Tibial artery (tissue), 4 donors: ENCODE measurements at regions not wholly inside any gene's neighbourhood (a gene's known extent, or its start where the extent isn't known, plus 50 kb on each side); places are given as distances from the start of the nearest gene placed in this dataset.

Experiments used
- DNase-seq, 2 donors: peaks; one replicate each; pipeline ENCODE4 v3.0.0-alpha.2; 2019
- H3K27ac ChIP-seq, 2 donors: fragments of 200-600 bp; sonication (generic) in 1 of 2; 1 replicate in 1 of 2; 2 replicates in 1 of 2; pipeline ENCODE4 v1.5.1; 2018 to 2019; ENCODE audit warnings: mild to moderate bottlenecking in 1 of 2
- H3K27me3 ChIP-seq, 2 donors: fragments of 200-600 bp; sonication (generic) in 1 of 2; one replicate each; pipeline versions ENCODE4 v1.5.1 to v1.6.0; 2016 to 2019
- H3K36me3 ChIP-seq, 3 donors: fragments of 200-600 bp; sonication (generic) in 2 of 3; one replicate each; pipeline ENCODE4 v1.5.1; 2016 to 2019; ENCODE audit warnings: mild to moderate bottlenecking in 2 of 3
- H3K4me1 ChIP-seq, 4 donors: fragments of 200-600 bp; sonication (generic) in 2 of 4; 1 replicate in 3 of 4; 2 replicates in 1 of 4; pipeline ENCODE4 v1.5.1; 2016 to 2019
- H3K4me3 ChIP-seq, 2 donors: fragments of 200-600 bp; sonication (generic) in 1 of 2; 1 replicate in 1 of 2; 2 replicates in 1 of 2; pipeline ENCODE4 v1.5.1; 2018 to 2019; ENCODE audit warnings: mild to moderate bottlenecking in 2 of 2
- H3K9me3 ChIP-seq, 3 donors: fragments of 200-600 bp; sonication (generic) in 1 of 3; one replicate each; pipeline ENCODE4 v1.5.1; 2016 to 2019
- intact Hi-C: fragments of 100-400 bp; cut with DNase I; formaldehyde crosslinking; loops from one replicate; pipeline ENCODE4 v1.15.0; 2023; ENCODE audit warnings: low total_unique reads
- TF ChIP-seq, protein P1 (sequence below), 2 experiments: fragments of 200-600 bp in 1 of 2; fragments of 450-650 bp in 1 of 2; IDR thresholded peaks; one replicate each; pipeline ENCODE4 v1.5.1; 2017 to 2019; ENCODE audit warnings: antibody characterized with exemption in 2 of 2, mild to moderate bottlenecking in 1 of 2, moderate library complexity in 1 of 2

GRCh38 chr10:118957443-118957825 is 72.1 kb upstream of the NANOS1 start:
- H3K27me3 ChIP-seq: no peaks in the 10 kb centered on the region
- peaks cover 0 to 42% (median 27%) of the 10 kb centered on the region in 4 donors for H3K4me1 ChIP-seq
- H3K36me3 ChIP-seq: no peaks in the 10 kb centered on the region
- no peaks in the 10 kb centered on the region for H3K9me3 ChIP-seq
- TF ChIP-seq, protein P1, sequence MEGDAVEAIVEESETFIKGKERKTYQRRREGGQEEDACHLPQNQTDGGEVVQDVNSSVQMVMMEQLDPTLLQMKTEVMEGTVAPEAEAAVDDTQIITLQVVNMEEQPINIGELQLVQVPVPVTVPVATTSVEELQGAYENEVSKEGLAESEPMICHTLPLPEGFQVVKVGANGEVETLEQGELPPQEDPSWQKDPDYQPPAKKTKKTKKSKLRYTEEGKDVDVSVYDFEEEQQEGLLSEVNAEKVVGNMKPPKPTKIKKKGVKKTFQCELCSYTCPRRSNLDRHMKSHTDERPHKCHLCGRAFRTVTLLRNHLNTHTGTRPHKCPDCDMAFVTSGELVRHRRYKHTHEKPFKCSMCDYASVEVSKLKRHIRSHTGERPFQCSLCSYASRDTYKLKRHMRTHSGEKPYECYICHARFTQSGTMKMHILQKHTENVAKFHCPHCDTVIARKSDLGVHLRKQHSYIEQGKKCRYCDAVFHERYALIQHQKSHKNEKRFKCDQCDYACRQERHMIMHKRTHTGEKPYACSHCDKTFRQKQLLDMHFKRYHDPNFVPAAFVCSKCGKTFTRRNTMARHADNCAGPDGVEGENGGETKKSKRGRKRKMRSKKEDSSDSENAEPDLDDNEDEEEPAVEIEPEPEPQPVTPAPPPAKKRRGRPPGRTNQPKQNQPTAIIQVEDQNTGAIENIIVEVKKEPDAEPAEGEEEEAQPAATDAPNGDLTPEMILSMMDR (IDR thresholded peaks at IDR 0.05): no peak
- H3K27ac ChIP-seq: no peak overlapping the region
- intact Hi-C loops: no loop called here
- DNase-seq: no peak
- H3K4me3 ChIP-seq: no peak overlapping the region

DNA sequence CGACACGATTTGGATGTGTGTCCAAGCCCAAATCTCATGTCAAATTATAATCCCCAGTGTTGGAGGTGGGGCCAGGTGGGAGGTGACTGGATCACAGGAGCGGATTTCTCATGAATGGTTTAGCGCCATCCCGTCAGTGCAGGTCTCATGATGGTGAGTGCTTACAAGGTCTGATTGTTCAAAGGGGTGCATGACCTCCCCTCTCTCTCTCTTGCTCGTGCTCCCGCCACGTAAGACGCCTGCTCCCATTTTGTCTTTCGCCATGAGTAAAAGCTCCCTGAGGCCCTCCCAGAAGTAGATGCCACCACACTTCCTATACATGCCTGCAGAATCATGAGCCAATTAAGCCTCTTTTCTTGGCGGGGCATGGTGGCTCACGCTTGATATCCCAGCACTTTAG is 71.5 kb upstream of the NANOS1 start:
- intact Hi-C loops: no loop called here
- DNase-seq: no peak
- TF ChIP-seq, protein P1 (IDR thresholded peaks at IDR 0.05): no peak
- no peak overlapping the region for H3K27ac ChIP-seq
- no peaks in the 10 kb centered on the region for H3K36me3 ChIP-seq
- H3K27me3 ChIP-seq: no peaks in the 10 kb centered on the region
- no peaks in the 10 kb centered on the region for H3K9me3 ChIP-seq
- no peak overlapping the region for H3K4me3 ChIP-seq
- peaks cover 0 to 42% (median 27%) of the 10 kb centered on the region in 4 donors for H3K4me1 ChIP-seq

- TF ChIP-seq, protein P1 (IDR thresholded peaks at IDR 0.05): no peak
Observed at GRCh38 chr10:118958559-118958958, 71.0 kb upstream of the NANOS1 start.

DNA sequence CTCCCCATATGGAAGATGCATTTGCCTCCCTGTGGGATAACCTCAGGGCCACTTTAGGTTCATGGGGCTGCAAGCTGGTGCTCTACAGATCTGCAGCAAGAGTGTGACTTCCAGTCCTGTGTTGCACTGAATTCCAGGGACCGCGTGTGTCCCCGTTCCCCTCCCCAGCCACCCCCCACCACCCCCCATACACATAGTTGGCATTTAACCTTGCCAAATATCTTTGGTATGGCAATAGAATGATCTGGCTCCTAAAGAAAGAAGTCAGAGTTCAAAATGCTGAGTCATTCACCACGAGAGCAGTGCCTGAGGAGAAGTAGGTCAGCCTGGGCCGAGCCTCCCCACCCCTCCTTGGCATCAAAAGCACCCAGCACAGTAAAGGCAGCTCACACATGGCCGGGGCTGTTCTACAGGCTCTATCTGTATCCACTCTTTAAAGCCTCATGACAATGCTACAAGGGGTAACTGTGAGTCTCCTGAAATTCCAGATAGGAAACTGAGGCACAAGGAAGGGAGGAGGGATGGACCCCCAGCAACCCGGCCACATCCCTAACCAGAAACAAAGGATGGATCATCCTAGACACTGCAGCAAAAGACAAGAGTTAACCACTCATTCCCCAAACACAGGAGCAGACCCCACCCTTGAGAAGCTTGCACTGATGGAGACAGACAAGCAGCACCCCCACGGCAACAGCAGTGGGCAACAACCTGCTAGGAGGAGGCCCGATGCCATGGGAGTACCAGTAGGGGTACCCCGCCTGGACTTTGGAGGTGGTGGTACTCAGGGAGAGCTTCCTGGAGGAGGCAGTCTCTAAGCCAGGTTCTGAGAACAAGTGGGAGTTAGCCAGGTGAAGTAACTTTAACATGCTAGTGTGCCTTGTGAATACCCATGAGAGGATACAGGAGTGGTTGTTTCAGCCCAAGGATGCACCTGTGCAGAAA is 70.3 kb upstream of the NANOS1 start:
- TF ChIP-seq, protein P1 (IDR thresholded peaks at IDR 0.05): no peak
- intact Hi-C loops: no loop called here
- Histone ChIP-seq H3K4me1 (peaks cover 0 to 42% (median 27%) of the 10 kb centered on the region in 4 donors), H3K4me3 (no peak overlapping the region), H3K27me3 (no peaks in the 10 kb centered on the region), H3K9me3 (no peaks in the 10 kb centered on the region), H3K36me3 (no peaks in the 10 kb centered on the region), H3K27ac (no peak overlapping the region)
- DNase-seq: peak; percentile 65 to 76

More at GRCh38 chr10:118958559-118958958, 71.0 kb upstream of the NANOS1 start:
- no peak overlapping the region for H3K27ac ChIP-seq
- H3K27me3 ChIP-seq: no peaks in the 10 kb centered on the region
- H3K9me3 ChIP-seq: no peaks in the 10 kb centered on the region
- intact Hi-C loops: no loop called here
- H3K4me1 ChIP-seq: peaks cover 0 to 42% (median 27%) of the 10 kb centered on the region in 4 donors
- H3K36me3 ChIP-seq: no peaks in the 10 kb centered on the region
- no peak overlapping the region for H3K4me3 ChIP-seq
- DNase-seq: no peak

GRCh38 chr10:118960157-118961090 is 69.1 kb upstream of the NANOS1 start:
- no peak overlapping the region for H3K4me3 ChIP-seq
- intact Hi-C loops: no loop called here
- peaks cover 0 to 39% (median 27%) of the 10 kb centered on the region in 4 donors for H3K4me1 ChIP-seq
- no peaks in the 10 kb centered on the region for H3K27me3 ChIP-seq
- TF ChIP-seq, protein P1 (IDR thresholded peaks at IDR 0.05): no peak
- H3K9me3 ChIP-seq: no peaks in the 10 kb centered on the region
- H3K27ac ChIP-seq: no peak overlapping the region
- H3K36me3 ChIP-seq: no peaks in the 10 kb centered on the region
- DNase-seq: no peak
